Activated B cell treated with CpG ODN at 0.5 μM for 24 hours (primary cell): ENCODE measurements at regions not wholly inside any gene's neighbourhood (a gene's known extent, or its start where the extent isn't known, plus 50 kb on each side); places are given as distances from the start of the nearest gene placed in this dataset.

Experiments used
- ATAC-seq: fragments of 200-7000 bp; cut with Tn5 transposase; one replicate; pipeline ENCODE4 v1.10.0; 2021; ENCODE audit warnings: low read depth, mild to moderate bottlenecking, moderate library complexity
- CTCF ChIA-PET: fragments of 350-600 bp; sonication (Branson Sonifier 250); formaldehyde crosslinking; loops from one replicate; lab custom pipeline; 2021; ENCODE audit warnings: antibody characterized with exemption; lab: Charles Lee
- POLR2A ChIA-PET: fragments of 350-600 bp; sonication (Branson Sonifier 250); formaldehyde crosslinking; loops from one replicate; lab custom pipeline; 2021; ENCODE audit warnings: antibody characterized with exemption; lab: Charles Lee
- DNase-seq: peaks from one replicate; pipeline ENCODE4 v3.0.0; 2022
- H3K27ac Mint-ChIP-seq: one replicate; pipeline ENCODE4 v1.8.0; 2020; ENCODE audit warnings: mixed read lengths
- H3K27me3 Mint-ChIP-seq: one replicate; pipeline ENCODE4 v1.8.0; 2021; ENCODE audit warnings: mixed read lengths
- H3K36me3 Mint-ChIP-seq: one replicate; pipeline ENCODE4 v1.8.0; 2021; ENCODE audit warnings: low read depth, mixed read lengths
- H3K4me1 Mint-ChIP-seq: one replicate; pipeline ENCODE4 v1.8.0; 2021; ENCODE audit warnings: mixed read lengths
- H3K4me3 Mint-ChIP-seq: one replicate; pipeline ENCODE4 v1.8.0; 2020; ENCODE audit warnings: mild to moderate bottlenecking, mixed read lengths
- H3K9me3 Mint-ChIP-seq: one replicate; pipeline ENCODE4 v1.8.0; 2020; ENCODE audit warnings: mixed read lengths
- CTCF ChIP-seq: fragments of 200-600 bp; IDR thresholded peaks from one replicate; pipeline ENCODE4 v1.8.0; 2022; ENCODE audit warnings: antibody characterized with exemption, mild to moderate bottlenecking
- intact Hi-C: fragments of 100-400 bp; cut with micrococcal nuclease; formaldehyde crosslinking; loops from one replicate; pipeline ENCODE4 v1.15.1; 2024

- TF ChIP-seq CTCF: no peak
- Mint-ChIP-seq H3K27ac (no peak overlapping the region), H3K36me3 (no peaks in the 10 kb centered on the region), H3K27me3 (no peaks in the 10 kb centered on the region), H3K4me1 (no peaks in the 10 kb centered on the region), H3K4me3 (no peak overlapping the region), H3K9me3 (peaks cover 8% of the 10 kb centered on the region)
- ATAC-seq: no peak
- CTCF ChIA-PET: no interaction called here
- POLR2A ChIA-PET: no interaction called here
- intact Hi-C loops: no loop called here
- no peak for DNase-seq
Observed at GRCh38 chr14:82520765-82521164, 987.1 kb upstream of the SEL1L start.

GRCh38 chr14:82521191-82521590 lies 987.5 kb upstream of the SEL1L start:
- Mint-ChIP-seq H3K9me3 (peaks cover 8% of the 10 kb centered on the region), H3K27me3 (no peaks in the 10 kb centered on the region)
- POLR2A ChIA-PET: no interaction called here

DNA sequence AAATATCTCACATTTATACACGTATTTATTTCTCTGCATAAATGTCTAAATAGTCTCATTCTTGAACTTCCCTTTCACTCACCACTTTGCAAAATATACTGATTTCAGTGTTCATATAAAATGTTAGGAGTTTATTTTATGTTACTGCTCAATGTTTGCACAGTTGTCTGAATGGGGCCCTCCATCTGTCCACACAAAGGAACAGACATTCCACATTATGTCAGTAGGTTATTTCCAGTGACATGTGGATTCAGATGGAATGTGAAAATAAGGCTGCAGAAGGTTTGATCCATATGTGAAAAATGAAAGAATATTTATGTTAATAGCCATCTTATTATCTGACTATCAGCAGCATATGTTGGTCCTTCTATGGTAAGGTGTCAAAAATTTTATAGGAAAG lies 994.4 kb upstream of the SEL1L start:
- intact Hi-C loops: no loop called here
- DNase-seq (no peak), ATAC-seq (no peak)
- no peak overlapping the region for H3K27ac Mint-ChIP-seq
- H3K4me3 Mint-ChIP-seq: no peak overlapping the region
- H3K27me3 Mint-ChIP-seq: no peaks in the 10 kb centered on the region
- H3K36me3 Mint-ChIP-seq: no peaks in the 10 kb centered on the region
- H3K4me1 Mint-ChIP-seq: no peaks in the 10 kb centered on the region
- TF ChIP-seq CTCF: no peak
- H3K9me3 Mint-ChIP-seq: peaks cover 12% of the 10 kb centered on the region
- POLR2A ChIA-PET: no interaction called here
- CTCF ChIA-PET: no interaction called here

More at GRCh38 chr14:82521191-82521590, 987.5 kb upstream of the SEL1L start:
- ATAC-seq: no peak
- H3K4me1 Mint-ChIP-seq: no peaks in the 10 kb centered on the region
- H3K36me3 Mint-ChIP-seq: no peaks in the 10 kb centered on the region
- no peak for DNase-seq
- CTCF ChIA-PET: no interaction called here
- intact Hi-C loops: no loop called here
- H3K4me3 Mint-ChIP-seq: no peak overlapping the region
- TF ChIP-seq CTCF: no peak
- H3K27ac Mint-ChIP-seq: no peak overlapping the region

DNA sequence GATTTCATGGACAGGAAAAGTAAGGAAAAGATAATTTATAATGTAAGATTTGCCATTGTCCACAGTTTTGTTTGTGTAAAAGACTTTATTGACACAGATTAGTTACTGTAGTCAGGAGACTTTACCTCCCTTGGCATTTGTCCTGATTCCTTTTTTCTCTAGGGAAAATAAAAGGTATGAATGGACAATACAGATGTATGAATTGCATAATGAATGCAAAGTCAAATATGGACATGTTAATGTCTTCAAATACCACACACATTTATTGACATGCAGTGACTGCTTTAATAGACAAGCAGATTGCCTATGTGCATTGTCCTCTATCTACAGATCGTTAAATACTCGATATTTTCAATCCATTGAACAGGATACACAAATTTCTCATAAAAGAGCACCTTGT lies 999.7 kb upstream of the SEL1L start:
- peaks cover 4% of the 10 kb centered on the region for H3K9me3 Mint-ChIP-seq
- no peak overlapping the region for H3K4me3 Mint-ChIP-seq
- H3K36me3 Mint-ChIP-seq: no peaks in the 10 kb centered on the region
- ChIA-PET CTCF (no interaction called here), POLR2A (no interaction called here)
- no peaks in the 10 kb centered on the region for H3K4me1 Mint-ChIP-seq
- H3K27ac Mint-ChIP-seq: no peak overlapping the region
- no peak for TF ChIP-seq CTCF
- H3K27me3 Mint-ChIP-seq: no peaks in the 10 kb centered on the region
- no peak for ATAC-seq
- intact Hi-C loops: no loop called here
- no peak for DNase-seq

- ChIA-PET POLR2A (no interaction called here), CTCF (no interaction called here)
- peaks cover 5% of the 10 kb centered on the region for H3K9me3 Mint-ChIP-seq
- intact Hi-C loops: no loop called here
- no peak overlapping the region for H3K4me3 Mint-ChIP-seq
- H3K36me3 Mint-ChIP-seq: no peaks in the 10 kb centered on the region
- DNase-seq (no peak), ATAC-seq (no peak)
- no peaks in the 10 kb centered on the region for H3K27me3 Mint-ChIP-seq
- no peak for TF ChIP-seq CTCF
- no peak overlapping the region for H3K27ac Mint-ChIP-seq
- H3K4me1 Mint-ChIP-seq: no peaks in the 10 kb centered on the region
Observed at GRCh38 chr14:82536566-82536965, 1002.9 kb upstream of the SEL1L start.
